DOHH2 (cell line): ENCODE measurements at regions not wholly inside any gene's neighbourhood (a gene's known extent, or its start where the extent isn't known, plus 50 kb on each side); places are given as distances from the start of the nearest gene placed in this dataset.

ENCODE experiments used
- H3F3A ChIP-seq: fragments of 200-600 bp; sonication (generic), shearing (Covaris generic); 2 replicates; pipeline ENCODE4 v1.6.0; 2016; ENCODE audit warnings: antibody characterized with exemption, mild to moderate bottlenecking; ENCODE audit not compliant: control insufficient read depth, insufficient read depth
- H3K27ac ChIP-seq: fragments of 200-600 bp; sonication (generic); 2 replicates; pipeline ENCODE4 v1.5.1; 2014; ENCODE audit warnings: low read depth, mild to moderate bottlenecking, low read length, moderate library complexity
- H3K27me3 ChIP-seq: fragments of 200-600 bp; sonication (generic); 2 replicates; pipeline ENCODE4 v1.6.1; 2014; ENCODE audit warnings: mild to moderate bottlenecking, low read length, mixed read lengths; ENCODE audit not compliant: control insufficient read depth
- H3K36me3 ChIP-seq: fragments of 200-600 bp; sonication (generic); 2 replicates; pipeline ENCODE4 v1.6.1; 2014; ENCODE audit warnings: mild to moderate bottlenecking, low read length, moderate library complexity, mixed read lengths; ENCODE audit not compliant: control insufficient read depth
- H3K4me1 ChIP-seq: fragments of 200-600 bp; sonication (generic); 2 replicates; pipeline ENCODE4 v1.6.1; 2014; ENCODE audit warnings: mild to moderate bottlenecking, low read length, mixed read lengths; ENCODE audit not compliant: control insufficient read depth
- H3K4me2 ChIP-seq: fragments of 200-600 bp; sonication (generic); 2 replicates; pipeline ENCODE4 v1.6.0; 2014; ENCODE audit warnings: mild to moderate bottlenecking, low read length, moderate library complexity
- H3K4me3 ChIP-seq: fragments of 200-600 bp; sonication (generic); 2 replicates; pipeline ENCODE4 v1.5.1; 2014; ENCODE audit warnings: mild to moderate bottlenecking, low read length, mixed read lengths
- H3K79me2 ChIP-seq: fragments of 200-600 bp; sonication (generic); 2 replicates; pipeline ENCODE4 v1.6.1; 2014; ENCODE audit warnings: mild to moderate bottlenecking, low read length, mixed read lengths; ENCODE audit not compliant: control insufficient read depth
- H3K9me2 ChIP-seq: fragments of 200-600 bp; sonication (generic); replicated peaks from 2 replicates; pipeline ENCODE4 v1.6.1; 2014; ENCODE audit warnings: mild to moderate bottlenecking, low read length, mixed read lengths; ENCODE audit not compliant: control insufficient read depth
- H3K9me3 ChIP-seq: fragments of 200-600 bp; sonication (generic); 2 replicates; pipeline ENCODE4 v1.6.1; 2014; ENCODE audit warnings: antibody characterized with exemption, low read length, mixed read lengths; ENCODE audit not compliant: control insufficient read depth, insufficient read depth
- H4K20me1 ChIP-seq: fragments of 200-600 bp; sonication (generic); 2 replicates; pipeline ENCODE4 v1.6.0; 2014; ENCODE audit warnings: low read depth, mild to moderate bottlenecking, antibody characterized with exemption, low read length, moderate library complexity; ENCODE audit not compliant: control insufficient read depth, insufficient read depth
- CTCF ChIP-seq: fragments of 200-600 bp; sonication (generic); IDR thresholded peaks from one replicate; pipeline ENCODE4 v1.5.1; 2014; ENCODE audit warnings: antibody characterized with exemption, mild to moderate bottlenecking, low read depth, low read length; ENCODE audit not compliant: poor library complexity, severe bottlenecking
- EZH2phosphoT487 ChIP-seq: fragments of 200-600 bp; sonication (generic); IDR thresholded peaks from 2 replicates; pipeline ENCODE4 v1.6.1; 2017; ENCODE audit warnings: borderline replicate concordance, mild to moderate bottlenecking, antibody characterized with exemption, low read length, moderate library complexity, mixed read lengths

- Histone ChIP-seq H3K4me2 (no peak overlapping the region), H3K4me3 (no peak overlapping the region), H3K9me3 (no peaks in the 10 kb centered on the region), H3K27ac (no peak overlapping the region), H3K9me2 (no peaks in the 10 kb centered on the region), H4K20me1 (no peaks in the 10 kb centered on the region), H3K79me2 (no peaks in the 10 kb centered on the region), H3K36me3 (no peaks in the 10 kb centered on the region), H3F3A (no peaks in the 10 kb centered on the region), H3K27me3 (peaks cover 3% of the 10 kb centered on the region; the same call in 1 of the 2 replicates), H3K4me1 (no peaks in the 10 kb centered on the region)
- no peak for TF ChIP-seq EZH2phosphoT487
- no peak for TF ChIP-seq CTCF
Measured at GRCh38 chr12:5243014-5243413, 188.9 kb upstream of the NTF3 start.

- no peaks in the 10 kb centered on the region for H3F3A ChIP-seq
- H4K20me1 ChIP-seq = no peaks in the 10 kb centered on the region
- H3K27ac ChIP-seq = no peak overlapping the region
- H3K9me2 ChIP-seq = no peaks in the 10 kb centered on the region
- no peaks in the 10 kb centered on the region for H3K9me3 ChIP-seq
- no peaks in the 10 kb centered on the region for H3K79me2 ChIP-seq
- H3K4me1 ChIP-seq = no peaks in the 10 kb centered on the region
- no peaks in the 10 kb centered on the region for H3K27me3 ChIP-seq
- TF ChIP-seq CTCF (no peak), EZH2phosphoT487 (no peak)
- H3K4me2 ChIP-seq = no peak overlapping the region
- no peak overlapping the region for H3K4me3 ChIP-seq
- no peaks in the 10 kb centered on the region for H3K36me3 ChIP-seq
Measured at GRCh38 chr12:5244513-5244972, 187.4 kb upstream of the NTF3 start.

- no peak overlapping the region for H3K27ac ChIP-seq
Measured at GRCh38 chr12:5246196-5246595, 185.7 kb upstream of the NTF3 start.

More at GRCh38 chr12:5246196-5246595, 185.7 kb upstream of the NTF3 start:
- Histone ChIP-seq H4K20me1 (no peaks in the 10 kb centered on the region), H3K27me3 (no peaks in the 10 kb centered on the region), H3K36me3 (no peaks in the 10 kb centered on the region), H3F3A (no peaks in the 10 kb centered on the region), H3K79me2 (no peaks in the 10 kb centered on the region), H3K4me3 (no peak overlapping the region), H3K4me2 (no peak overlapping the region), H3K9me3 (no peaks in the 10 kb centered on the region), H3K9me2 (no peaks in the 10 kb centered on the region), H3K4me1 (no peaks in the 10 kb centered on the region)
- TF ChIP-seq EZH2phosphoT487 (no peak), CTCF (no peak)
